NCI-H524 (cell line): ENCODE measurements at regions not wholly inside any gene's neighbourhood (a gene's known extent, or its start where the extent isn't known, plus 50 kb on each side); places are given as distances from the start of the nearest gene placed in this dataset.

Experiments
- DNase-seq, 2 experiments: peaks; one replicate each; lab custom pipeline; 2025; lab: John Stamatoyannopoulos, UW

DNA sequence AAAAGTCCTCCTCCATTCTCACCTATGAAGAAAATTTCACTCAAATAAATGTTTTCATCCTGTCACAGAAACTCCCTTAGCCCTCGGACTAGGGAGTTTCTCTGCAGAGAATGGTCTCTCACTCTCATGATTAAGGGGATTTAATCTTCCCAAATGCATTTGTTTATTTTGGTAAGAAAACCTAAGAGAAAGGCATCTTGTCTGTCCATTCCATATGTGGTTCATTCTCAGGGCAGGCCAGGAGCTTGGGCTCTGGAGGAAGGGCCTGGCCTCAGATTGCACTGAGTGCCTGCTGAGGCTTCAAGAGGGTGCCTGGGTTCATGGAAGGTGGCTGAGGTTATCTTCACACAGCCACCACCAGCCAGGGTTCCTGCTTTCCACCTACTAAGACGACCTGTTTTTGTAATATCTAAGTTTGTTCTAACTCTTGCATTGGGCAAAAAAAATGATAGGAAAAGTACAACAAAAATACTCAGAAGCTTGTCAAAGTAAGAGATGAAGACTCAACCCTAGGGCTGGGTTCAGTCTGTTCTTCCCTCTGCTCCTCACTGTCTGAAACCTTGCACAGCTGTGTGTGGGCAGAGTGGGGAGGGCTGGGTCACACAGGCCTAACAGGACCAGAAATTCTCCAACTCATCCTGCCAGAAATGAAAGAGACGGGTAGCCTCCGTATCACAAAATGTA is 186.7 kb downstream of the CXCL12 start:
- no peak for DNase-seq

DNA sequence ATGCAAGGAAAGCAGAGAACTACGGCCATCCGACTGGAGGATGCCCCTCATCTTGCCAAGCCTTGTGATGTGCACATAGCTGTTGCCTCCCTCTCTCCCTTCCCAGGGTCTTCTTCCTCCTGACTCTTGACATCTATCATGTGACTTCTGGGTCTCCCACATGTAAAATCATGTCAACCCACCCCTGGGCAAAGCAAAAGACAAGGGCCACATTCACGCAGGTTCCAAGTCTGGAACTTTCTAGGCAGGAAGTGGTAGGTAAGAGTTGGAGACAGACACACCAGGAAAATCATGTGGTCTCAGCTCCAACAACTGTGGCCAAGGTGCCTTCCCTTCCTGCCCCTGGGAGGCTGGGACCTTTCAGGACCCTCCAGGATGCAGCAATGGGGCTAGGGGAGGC is 187.3 kb downstream of the CXCL12 start:
- DNase-seq = no peak

DNA sequence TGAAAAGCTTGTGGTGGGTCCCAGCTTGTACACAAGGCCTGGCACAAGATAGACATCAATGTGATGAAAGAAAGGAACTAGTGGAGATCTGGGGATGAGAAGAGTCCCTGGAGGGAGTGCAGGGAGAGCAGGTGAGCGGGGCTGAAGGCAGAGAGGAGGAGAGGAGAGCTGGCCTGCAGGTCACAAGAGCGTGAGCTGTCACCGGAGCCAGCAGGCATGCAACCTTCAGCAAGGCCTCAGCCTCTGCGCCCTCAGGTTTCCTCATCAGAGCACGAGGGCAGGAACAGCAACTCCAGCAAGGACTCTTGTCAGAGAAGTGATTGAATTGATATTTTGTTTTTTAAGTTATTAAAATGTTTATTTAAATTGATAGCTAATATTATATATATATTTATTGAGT is 188.6 kb downstream of the CXCL12 start:
- no peak for DNase-seq

DNA sequence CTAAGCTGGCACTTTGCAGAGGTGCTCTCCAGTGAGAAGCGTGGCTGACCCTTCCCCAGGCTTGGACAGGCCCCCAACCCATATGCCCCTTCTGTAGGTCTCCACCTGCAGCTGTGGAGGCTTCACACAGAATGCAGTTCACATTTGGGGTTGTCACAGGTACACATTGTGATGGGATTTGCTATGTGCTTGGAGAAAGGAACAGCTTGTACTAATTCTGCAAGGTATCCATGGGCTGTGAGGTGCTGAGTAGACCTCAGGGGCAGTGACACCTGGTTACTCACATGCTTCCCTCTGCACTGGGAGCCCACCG is 188.9 kb downstream of the CXCL12 start:
- DNase-seq = no peak

DNA sequence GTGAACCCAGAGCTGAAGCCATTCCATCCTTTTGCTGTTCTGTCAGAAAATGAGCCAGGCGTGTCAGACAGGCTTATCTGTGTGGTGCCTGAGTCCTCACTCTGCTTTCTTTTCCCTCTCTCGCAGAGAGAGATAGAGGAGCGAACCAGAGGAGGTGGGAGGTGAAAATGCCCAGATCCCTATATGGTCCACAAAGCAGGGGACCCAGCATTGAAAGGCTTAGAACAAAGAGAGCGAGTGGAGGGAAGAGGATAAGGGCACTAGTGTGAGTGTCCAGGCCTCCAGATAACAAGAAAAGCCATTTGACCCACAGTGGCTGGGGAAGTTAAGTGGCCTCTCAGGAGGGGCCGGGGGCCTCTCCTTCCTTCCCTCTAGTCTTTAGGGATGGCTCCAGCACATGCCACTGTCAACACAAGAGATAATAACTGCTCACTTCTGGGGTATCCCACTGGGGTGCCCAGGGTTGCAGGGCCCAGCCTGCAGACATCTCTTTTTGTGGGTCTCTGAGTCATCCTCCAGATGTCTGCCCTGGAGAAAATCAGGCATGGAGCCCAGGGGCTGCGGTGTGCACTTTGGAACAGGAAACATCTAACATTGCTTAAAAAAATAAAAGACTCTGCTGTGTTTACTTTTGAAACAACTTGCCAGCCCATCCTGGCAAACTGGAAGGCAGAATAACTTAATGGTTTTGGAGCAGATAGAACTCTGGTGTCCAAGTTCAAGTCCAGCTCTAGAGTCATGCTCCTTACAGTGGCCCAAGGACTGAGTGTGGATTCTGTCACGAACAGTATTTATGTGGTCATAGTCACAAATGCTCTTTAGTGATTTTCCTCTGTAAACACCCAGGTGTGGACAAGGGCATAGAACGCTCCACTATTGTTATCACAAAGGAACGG is 189.5 kb downstream of the CXCL12 start:
- DNase-seq = no peak

DNA sequence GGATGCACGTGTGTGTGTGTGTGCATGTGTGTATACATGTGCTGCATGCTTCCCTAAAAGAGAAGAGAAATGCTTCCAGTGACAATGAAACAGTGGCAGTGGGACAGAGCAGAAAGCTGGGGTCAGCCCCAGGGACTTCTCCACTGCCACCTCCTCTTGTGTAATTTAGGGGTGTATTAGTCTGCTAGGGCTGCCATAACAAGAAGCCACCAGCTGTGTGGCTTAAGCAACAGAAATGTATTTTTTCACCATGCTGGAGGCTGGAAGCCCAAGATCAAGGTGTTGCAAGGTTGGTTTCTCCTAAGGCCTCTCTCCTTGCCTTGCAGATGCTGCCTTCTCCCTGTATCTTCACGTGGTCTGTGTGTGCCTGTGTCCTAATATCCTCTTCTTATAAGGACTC is 190.5 kb downstream of the CXCL12 start:
- DNase-seq = no peak

DNA sequence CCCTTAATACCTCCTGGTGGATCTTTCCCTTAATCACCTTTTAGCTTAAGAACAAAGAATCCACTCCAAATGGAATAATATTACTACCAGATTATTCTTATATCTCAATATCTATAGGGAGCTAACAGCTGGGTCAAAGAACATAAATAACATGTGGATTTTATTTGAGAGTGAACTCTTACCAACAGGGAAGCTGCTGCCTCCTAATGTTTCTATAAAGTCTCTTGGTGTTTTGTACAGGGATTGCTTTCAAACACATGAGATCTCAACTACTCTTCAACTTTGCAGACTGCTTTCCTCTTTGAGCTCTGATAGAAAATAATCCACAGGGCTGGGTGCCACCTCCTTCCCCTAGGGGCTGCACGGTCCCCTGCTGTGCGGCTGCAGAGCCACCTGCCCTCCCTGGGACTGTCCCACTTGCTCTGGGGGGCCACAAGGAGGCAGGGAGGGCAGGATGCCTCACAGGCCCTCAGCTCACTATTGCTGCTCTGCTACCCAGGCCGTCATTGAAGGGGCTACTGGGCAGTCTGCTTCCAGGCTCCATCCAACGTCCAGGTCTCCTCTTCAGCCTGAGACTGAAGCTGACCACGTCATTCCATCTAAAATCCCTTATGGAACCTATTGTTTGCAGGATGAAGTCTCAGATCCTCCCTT is 191.2 kb downstream of the CXCL12 start:
- DNase-seq = no peak

DNA sequence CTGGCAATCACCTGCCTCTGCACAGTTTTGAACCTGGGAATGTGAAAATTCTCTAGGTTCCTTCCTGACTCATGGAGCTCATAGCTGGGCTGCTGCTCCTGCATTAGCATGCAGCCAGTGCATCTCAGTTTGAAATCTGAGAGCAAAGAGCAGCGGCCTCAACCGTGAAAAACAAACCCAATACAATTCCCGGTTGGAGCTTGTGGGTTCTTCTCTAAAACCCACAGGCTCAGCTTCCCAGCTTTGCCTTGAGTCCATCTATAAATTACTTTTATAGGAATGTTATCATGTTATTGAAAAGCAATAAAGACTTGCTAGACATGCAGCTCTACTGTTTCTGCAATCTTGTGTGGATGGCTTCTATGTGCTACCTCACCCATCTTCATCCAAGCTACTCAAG is 191.7 kb downstream of the CXCL12 start:
- no peak for DNase-seq

DNA sequence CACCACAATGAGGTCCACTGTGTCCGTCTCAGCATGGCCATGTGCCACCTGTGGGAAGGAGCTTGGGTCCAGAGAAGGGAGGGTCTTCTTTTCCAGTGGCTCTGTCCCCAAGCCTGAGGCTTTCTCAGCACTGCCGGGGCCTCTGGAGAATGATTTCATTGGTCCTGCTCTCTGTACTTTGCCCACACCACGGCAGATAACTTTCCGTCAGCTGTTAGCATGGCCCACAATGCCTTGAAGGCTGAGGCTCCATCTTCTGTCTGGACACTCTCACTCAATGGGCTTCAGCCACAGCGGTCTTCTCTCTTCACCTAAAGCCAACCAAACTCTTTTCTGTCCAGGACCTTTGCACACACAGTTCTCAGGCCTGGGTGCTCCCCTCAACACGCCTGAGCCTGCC is 192.5 kb downstream of the CXCL12 start:
- DNase-seq = no peak

DNA sequence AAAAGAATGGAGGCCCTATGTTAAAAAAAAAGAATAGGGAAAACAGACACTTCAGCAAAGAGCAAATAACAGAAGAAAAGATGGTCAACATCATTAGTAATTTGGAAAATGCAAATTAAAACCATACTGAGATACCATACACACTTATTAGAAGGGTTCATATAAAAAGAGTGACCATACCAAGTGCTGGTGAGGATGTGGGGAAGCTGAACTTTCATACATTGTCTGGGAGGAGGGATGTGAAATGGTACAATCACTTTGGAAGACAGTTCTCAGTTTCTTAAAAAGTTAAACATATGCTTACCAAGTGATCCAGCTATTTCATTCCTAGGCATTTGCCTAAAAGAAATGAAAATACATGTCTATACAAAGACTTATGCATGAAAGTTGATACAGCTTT is 194.4 kb downstream of the CXCL12 start:
- DNase-seq = no peak

DNA sequence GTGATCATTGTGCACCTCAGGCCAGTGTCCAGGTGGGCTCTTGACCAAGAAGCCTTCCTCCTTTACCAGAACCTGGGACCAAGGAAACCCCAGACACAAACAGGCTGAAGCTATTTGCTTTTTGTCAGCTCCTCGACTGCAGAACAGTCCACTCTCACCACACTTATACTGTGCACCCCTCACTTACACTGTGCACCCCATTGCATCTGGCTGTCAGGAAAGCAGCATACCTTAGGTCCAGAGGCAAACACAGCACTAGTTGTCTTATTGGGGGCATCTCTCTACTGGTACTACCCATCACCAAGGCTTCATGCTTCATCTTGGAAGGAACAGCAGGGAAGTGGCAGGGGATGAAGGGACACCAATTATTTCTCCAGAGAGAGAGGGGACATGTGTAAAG is 198.1 kb downstream of the CXCL12 start:
- no peak for DNase-seq

DNA sequence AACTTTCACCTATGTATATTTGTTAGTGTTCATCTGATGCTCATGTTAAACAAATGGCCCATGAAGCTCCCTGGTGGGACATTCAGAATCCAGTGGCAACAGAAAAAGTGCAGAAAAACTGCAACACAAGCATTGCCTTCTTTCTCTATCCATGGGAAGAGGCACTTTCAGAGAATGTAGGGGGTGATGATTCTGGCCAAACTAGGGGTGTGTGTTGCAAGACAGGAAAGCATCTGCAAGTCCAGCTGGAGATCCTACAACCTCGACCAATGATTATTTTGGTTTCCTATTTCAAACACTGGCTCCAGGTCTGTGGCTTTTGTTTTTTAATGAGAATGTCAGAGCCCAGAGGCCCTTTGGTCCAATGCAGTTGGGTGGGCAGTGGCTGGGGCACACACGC is 198.7 kb downstream of the CXCL12 start:
- DNase-seq = no peak

DNA sequence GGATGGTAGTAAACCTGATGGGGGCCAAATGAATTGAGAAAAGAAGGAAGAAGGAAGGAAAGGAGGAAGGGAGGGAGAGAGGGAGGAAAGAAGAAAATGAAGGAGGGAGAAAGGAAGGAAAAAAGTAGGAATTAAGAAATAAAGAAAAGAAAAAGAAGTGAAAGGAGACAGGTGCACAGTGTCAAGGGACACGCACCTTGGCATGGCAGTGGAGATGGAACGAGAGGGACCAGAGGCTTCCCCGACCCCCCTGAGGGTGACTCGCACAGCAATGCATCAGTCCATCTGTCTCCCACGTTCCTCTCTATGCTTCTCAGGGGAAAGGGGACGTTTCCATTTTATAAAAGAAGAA is 199.6 kb downstream of the CXCL12 start:
- DNase-seq = no peak

DNA sequence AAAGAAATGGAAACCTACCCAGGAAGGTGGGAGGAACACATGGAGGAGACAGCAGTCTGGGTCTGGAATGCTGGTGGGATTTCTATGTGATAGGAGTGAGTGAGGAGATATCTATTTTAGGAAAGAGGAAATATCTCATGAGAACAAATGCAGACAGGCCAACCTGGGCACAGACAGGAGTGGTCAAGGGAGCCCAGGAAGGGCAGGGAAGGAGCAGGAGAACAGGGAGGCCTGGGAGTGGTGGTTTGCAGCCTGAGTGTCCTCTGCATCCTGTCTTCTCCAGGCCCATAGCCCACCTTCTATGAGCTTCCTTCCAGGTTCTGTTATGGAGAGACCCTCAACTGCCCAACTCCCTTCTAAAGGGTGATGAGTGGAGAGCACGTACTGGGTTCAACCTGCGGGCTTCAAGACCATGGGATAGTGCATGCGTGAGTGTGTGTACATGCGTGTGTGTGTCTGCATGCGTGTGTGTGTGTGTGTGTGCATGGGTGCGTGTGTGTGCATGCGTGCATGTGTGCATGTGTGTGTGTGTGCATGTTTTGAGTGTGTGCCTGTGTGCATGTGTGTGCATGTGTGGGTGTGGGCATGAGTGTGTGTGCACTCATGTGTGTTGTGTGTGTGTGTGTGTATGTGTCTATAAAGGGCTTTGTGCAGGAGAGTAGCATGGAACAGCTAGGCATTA is 200.1 kb downstream of the CXCL12 start:
- no peak for DNase-seq

DNA sequence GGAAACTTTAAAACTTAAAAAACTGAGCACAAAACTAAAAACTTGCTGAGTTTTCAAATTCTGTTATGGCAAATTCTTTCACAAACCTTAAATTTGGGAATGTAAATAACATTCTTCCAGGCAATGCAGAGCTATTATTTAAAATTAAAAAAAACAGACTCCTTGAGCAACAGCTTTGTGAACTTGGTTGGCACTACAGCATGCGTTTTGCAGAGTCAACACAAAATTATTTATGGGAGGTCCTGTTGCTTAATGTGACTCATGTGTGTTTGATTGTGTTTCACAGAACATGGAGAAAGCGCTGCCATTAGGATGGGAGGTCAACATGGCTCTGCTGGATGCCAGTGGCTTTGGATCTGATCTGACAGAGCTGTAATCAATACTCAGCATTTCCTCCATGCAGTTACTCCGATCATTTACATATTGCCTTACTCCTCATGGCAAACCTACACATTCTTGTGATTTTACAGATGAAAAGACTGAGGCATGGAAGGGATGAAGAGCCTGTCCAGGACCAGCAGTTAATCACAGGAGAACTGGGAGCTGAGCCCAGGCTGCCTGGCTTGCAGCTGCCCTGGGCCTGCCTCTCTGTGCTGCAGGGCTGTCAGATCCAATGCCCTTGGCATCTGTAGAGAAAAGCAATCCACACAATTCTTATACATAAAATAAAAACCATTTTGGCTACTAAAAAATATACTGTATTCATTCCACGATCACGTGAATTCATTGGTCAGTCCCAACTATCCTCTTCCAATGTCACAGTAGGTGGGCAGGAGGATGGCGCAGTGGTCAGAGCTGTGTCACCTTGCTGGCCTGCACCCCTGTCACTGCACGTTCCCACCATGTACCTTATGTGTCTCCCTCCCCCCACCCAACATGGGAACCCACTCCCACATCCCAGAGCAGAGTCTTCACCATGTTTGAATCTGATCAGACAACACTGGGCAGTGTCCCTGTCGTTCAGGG is 200.9 kb downstream of the CXCL12 start:
- DNase-seq = no peak

DNA sequence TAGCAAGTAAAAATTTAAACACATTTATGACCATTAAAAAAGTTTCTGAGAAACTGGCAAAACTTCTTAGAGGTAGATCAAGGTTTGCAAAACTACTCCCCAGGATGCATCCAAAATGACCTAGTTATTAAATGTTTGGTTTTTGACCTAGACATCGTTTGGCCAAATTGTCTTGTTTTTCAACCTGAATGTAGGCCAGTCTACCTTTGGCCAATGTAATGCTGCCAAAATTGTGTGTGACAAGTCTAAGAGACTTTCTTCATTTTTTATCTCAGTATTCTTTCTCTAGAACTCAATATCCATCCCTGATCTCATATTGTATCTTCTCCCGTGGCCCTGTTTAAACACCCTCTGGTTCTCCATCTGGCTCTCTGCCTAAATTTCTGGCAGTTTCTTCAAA is 202.0 kb downstream of the CXCL12 start:
- DNase-seq = no peak

DNA sequence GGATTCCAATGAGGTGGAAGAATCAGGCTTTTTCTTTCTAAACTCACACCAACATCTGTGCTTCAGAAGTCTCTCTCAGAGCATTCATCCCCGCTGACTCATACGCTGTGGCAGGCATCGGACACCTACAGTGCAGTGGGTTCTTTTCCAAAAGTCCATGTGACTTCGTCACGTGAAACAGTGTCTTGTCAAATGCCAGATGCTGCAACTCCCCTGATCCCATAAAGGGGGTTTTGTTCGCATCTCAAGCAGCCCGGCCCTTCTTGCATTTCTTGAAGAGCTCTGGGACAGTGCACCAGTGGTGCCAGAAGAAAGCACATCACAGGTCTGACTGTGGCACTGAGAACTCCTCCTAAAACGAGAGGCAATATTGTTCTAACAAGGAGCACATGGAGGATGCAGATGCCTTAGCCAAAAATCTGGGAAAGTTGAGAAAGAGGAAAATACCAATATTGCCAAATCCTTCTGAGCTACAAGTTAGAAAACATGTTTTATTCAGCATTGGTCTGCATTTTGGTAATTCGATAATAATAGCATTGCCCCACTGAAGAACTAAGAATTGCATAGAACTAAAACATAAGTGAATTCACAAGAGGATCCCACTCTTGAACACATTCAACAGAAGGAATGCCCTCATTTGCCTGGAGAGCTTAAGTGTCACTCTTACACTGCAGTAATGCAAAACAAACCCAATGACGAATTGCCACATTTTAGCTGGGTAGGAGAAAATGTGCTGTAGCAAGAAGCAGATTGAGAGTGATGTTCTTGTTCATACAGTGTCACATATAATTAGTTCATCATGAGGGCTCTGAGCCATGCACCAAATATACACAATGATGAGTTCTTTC is 204.4 kb downstream of the CXCL12 start:
- DNase-seq = peak in 1 of 2 experiments; percentile 20

DNA sequence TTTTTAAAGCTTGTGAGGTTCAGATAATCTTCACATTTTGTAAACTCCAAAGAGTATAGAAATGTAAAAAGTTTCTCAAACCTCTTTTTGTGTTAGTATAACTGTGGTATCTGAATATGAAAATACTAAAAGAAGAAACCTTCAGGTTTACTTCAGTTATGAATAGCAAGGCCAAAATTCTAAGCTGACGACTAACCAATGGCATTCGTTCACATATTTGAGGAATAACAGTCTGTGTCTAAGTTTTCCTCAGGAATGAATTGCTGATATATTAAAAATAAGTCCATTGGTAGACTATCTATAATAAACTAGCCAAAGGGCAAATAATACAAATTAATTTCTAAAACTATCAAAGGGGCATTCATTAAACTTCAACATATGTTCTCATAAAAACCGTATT is 206.0 kb downstream of the CXCL12 start:
- DNase-seq = no peak

DNA sequence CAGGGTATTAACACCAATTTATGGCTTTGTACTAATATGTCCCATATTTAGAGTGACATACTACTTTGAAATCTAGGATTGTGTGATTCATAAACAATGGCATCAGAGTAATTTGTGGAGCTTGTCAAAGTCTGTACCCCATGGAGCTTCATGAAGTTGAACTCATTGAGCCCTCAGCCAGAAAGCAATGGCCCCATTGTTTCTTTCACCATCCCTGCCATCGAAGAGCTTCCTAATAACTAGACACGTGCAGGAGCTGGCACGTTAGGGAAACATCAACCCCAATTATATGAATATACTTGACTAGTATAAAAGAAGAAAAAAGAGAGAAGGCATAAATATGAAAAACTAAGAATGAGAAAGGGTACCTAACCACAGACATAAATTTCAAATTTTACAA is 206.6 kb downstream of the CXCL12 start:
- no peak for DNase-seq

DNA sequence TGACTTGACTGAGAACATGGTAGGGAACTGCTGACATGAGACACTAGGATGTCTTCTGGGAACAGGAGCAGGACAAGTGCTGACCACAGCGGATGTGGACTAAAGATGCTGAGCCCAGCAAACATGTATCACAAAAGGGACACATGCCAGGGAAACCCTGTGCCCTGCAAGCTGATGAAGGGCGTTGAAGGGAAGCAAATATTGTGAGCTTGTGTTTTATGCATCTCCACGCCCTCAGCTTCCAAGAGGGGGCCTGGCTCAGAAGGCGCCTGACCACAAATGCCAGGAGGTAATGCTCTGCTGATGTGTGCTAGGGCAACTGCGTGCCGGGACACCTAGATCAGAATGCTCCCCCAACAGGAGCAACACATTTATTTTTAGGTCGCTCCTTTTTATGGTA is 207.3 kb downstream of the CXCL12 start:
- DNase-seq = no peak

DNA sequence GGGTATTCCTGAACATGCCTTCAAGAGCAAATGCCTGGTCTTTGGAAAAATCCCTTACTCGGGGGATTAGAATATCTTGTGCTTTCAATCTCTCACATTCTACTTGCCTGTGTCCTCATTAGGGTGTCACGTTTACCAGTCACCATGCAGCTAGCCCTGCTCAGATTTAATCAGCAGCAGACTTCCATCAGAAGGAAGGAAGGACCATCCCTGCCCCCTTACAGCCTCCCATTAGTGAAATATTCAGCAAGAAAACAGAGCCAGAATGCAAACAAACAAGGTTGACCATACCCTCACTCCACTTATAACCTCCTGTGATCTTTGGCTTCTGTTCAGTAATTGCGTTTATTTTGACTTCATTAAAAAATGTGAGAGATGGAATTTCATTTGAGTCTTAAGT is 208.6 kb downstream of the CXCL12 start:
- DNase-seq = no peak
